CD4-positive, alpha-beta T cell treated with Interferon alpha-2 for 1 hour (primary cell): ENCODE measurements at regions not wholly inside any gene's neighbourhood (a gene's known extent, or its start where the extent isn't known, plus 50 kb on each side); places are given as distances from the start of the nearest gene placed in this dataset.

Source experiments
- DNase-seq, 2 donors: peaks; one replicate each; pipeline ENCODE4 v3.0.0-alpha.2; 2020 to 2022

DNA sequence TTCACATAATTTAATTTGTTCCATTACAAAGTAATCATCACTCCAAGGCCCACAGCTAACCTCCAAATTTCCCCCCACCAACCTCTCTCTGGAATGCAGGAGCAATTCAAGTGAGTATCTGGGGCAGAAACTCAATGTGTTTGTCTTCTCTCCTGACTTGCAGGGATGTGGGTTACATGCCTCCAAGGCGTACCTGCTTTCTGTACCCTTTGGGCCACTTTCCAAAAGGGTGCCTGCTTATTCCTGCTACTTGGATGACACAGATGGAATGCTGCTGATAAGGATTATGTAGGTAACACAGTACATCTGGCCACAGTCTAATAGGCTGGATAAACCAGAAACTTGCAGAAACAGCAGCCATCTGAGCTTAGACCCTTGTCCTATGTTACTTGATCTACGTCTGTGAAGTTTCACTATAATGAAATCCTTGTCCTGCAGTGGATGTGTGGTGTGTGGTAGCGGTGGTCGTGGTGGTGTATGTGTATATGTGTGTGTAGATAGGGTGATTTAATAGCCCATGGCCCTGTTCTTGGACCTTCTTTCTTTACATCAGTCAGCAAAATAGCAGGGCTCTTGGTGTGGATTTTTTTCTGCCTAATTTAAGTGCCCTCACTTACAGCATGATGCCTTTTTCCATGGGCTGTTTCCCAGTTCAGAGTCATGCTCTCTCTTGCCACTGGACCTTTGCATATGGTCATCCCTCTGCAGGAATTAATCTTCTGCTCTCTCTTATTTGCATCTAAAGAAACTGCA is 175.9 kb downstream of the ZDHHC21 start:
- no peak for DNase-seq

DNA sequence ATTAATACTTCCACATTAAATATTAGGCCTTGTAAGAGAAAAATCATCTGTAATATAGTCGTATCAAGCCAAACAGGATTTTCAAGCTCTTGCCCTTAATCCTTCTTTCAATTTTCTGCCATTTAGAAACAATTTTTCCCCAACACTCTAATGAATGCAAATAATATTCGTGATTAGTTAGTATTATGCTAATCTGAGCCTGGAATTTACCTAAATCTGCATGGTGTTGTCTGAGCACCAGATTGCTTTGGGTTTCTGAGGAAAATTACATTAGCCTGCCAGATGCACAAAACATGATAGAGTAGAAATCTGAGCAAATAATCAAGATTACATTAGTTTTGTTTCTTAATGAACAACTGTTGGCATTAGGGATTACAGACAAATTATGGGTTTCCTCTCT is 176.6 kb downstream of the ZDHHC21 start:
- no peak for DNase-seq

DNA sequence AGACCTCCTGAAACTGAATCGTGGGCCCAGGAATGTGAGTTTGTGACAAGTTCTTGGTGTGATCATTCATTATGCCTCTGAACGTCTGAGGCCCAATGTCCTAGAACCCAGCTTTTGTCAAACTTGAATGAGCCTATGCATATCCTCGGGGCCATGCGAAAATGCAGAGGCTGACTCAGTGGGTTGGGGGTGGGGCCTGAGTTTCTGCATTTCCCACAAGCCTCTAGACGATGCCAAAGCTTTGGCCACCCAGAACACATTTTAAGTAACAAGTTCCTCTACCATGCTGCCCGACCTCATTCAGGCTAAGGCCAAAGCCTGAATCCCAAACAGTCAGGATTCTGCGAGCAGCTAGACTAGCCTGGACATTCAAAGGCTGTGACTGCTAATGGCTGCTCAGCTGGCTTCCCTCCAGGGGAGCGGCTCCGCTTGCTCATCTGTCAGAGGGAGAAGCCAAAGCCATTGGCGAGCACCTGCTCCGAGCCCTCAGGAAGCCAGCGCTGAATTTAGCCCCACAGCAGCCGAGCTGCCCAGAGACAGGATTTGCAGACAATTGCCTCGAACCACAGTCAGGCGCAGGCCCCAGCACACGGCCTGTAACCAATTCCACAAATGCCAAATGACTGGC is 177.5 kb downstream of the ZDHHC21 start:
- DNase-seq, result no peak

DNA sequence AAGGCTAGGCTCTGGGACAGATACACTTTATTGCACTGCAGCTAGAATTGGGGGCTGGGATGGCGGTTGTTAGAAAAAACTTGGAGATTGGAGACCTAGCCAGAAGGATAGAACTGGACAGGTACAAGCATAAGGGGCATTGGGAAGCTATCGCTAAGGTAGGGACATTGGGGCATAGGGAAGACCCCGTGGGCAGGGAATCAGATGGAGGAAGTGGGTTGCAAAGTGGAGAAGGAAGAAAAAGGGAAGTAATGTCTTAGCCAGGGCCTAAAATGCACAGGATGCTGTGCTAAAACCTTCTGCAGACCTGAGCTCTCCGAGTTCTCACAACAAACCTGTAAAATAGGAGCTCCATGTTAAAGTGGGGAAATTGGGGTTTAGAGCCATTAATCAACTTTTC is 178.2 kb downstream of the ZDHHC21 start:
- no peak for DNase-seq

DNA sequence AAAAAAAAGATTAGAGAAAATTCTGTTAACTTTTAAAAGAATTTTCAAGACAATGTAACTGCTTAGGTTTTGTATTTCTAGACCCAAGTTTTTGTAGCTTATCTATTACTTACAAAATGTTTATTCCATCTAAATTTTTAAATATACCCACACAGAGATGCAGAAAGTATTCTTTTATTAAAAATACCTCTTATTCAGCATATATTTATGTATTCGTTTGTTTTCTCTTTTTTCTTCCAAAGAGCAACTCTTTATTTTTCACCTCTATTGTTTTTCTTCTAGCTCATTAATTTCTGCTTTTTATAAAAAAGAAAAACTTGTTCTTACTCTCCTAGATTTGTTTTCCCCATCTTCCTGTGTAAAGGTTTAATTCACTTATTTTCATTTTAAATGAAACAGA is 180.3 kb downstream of the ZDHHC21 start:
- DNase-seq, result no peak

DNA sequence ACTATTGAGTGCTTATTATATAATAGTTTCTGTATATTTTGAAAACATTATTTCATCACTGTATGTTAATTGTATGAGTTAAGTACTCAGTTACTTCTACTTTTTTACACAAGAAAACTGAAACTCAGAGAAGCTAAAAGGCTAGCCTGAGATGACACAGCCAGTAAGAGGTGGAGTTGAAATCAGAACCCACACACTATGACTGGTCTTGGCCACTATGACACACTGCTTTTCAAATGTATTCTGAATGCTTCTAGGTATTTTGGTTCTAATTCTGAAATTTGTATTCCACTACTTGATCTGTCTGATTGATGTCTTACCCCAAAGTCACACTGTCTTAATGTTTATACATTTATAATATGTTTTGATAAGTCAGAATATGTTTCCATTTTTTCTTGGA is 181.8 kb downstream of the ZDHHC21 start:
- no peak for DNase-seq

DNA sequence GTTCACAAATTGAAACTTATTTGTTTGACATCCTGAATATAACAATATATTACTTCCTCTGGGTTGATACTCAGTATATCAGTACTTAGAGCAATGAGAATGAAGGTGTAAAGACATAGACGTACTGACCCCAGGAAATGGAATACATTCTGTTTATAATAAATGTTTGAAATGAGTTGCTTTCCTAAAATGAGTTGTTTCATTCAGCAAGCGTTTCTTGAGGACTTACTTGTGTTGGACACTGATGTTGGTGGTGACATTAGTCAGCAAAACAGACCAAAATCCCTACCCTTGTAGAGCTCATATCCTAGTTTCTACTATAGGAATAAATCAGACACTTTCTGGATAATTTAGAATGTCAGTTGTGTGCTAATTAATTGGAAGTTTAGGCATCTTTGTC is 184.3 kb downstream of the ZDHHC21 start:
- no peak for DNase-seq

DNA sequence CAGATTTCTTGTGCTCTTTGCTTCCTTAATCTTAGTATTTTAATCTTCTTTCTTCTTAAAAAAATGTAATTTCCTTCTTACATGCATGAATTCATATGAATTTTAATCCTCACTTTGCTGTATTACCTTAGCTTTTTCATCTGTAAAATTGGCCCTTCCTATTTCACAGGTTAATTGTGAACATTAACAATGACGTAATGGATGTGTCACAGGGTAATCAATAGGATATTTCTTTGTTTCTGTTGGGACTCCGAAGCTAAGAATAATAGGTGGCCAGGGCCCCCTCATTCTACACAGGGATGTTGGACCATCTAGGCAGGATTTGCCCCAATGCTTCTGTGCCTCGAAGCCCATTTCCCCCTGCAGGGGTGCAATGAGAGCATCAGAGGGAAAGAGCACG is 187.4 kb upstream of the NFIB start:
- no peak for DNase-seq

DNA sequence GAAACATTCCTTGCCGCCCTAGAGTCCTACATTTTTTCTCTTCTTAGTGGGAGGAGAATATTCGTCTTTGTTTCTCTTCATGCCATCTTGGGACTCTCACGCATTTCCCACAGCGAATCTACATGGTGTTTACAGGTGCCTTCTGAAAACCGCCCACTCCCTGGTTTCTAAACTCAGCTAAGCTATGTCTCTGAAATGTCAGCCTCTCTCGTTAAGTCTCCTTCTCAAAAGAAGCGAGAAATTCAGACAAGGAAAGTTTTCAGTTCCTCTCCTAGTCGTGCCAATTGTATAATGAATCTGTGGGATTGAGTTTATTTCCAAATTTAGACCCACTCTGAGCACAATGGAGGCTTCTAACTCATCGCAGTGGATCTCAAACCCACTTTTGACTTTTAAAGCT is 186.8 kb upstream of the NFIB start:
- no peak for DNase-seq

DNA sequence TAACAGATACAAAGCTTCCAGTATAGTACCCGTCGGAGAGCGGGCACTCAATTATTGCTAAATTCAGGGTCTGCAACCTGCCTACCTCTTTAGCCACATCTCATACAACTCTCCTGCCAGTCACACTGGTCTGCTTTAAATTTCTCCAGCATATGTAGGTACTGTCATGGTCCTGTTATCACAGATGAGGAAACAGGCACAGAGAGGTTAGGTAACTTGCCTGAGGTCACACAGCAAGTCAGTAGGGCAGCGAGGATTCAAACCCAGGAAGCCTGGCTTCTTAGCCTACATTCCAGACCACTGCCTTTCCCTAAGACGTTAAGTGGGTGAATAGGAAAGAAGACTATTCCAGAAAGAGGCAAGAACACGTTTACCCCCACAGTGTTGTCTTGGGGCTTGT is 186.0 kb upstream of the NFIB start:
- no peak for DNase-seq

DNA sequence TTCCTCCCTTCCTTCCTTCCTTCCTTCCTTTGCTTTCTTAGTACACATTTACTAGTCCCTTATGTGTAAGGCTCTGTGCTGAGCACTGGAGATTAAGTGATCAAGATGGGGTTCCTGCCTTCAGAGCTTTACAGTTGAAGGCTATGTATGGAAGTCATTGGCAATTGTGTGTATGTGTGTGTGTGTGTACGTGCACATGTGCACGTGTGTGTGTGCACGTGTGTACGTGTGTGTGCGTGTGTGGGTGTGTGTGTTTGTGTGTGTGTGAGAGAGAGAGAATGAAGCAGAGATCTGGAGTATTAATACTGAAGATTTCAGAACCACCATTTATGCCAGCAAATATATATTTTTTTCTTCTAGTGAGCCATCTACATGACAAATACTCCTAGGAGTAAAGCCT is 184.9 kb upstream of the NFIB start:
- no peak for DNase-seq

DNA sequence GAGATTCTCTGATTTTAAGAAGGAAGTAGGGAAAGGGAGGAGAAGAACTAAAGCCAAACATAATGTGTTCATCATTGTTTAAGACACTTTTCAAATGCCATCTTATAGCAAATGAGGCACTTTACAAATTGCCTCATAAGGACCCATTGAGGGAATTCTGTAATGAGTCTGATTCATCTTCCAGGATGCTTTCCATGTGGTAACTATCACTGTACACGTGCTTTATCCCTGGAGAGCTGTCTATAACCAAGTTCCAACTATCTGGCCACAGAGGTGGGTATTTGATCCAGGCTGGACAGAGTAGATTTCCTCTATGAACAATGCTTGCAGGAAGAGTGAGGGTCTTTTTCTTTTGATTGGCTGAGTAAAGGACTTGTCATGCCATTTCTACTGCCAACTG is 183.5 kb upstream of the NFIB start:
- DNase-seq, result no peak

DNA sequence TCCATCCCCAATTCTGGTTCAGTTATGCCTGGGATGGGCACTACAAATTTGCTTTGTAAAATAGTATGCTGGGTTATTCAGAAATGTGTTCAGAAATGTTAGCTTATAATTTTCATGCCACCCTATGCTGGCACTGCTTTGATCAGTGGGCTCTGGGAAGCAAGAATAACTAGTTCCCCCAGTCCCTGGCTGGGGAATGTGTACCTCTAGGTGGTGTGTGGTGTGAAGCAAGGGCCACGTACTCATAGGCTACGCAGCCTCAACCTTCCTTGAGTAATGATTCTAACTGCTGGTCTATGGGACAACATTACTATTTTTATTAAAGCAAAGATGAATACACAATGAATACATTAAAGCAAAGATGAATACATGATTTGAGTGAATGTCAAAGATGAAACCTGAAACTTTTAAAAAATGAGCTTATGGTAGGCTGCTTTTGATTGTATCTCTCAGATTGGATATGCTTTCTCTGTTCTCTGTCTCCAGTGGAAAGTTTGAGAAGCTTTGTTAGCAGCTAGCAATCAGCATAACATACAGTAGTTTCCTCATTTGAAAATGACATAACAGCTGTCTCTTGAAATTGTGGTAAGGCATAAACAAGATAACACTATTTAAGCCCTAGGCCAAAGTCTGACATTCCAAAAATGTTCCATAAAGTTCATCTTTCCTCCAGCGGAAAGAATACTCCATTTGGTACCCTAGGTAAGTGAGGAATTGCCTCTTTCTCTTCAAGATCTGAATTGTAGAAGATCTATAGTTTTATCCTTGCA is 174.7 kb upstream of the NFIB start:
- no peak for DNase-seq

DNA sequence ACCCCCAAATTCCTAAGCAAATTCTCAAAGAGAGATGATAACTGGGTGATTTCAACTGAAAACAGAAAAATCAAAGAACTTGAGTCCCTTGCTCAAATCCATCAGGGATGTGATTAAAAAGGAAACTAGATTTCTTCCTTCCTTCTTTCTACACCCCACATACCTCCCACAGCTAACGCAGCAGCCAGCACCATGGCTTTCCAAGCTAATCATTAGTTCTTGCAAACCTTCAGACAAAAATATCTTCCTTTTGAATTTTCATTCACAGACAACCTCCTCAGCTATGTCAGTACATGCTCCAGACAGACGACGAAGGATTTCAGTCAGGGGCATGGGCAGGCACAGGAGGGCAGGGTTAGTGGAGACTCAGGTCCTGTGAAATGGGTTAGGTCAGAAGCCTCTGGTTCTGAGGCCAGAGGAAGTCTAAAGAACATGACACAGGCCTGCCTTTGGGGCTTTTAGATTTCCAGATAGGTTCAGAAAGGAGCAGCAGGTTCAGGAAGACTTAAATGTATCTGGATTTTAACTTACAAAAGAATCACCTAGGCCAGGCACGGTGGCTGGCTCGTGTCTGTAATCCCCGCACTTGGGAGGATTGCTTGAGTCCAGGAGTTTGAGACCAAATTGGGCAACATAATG is 173.7 kb upstream of the NFIB start:
- no peak for DNase-seq

DNA sequence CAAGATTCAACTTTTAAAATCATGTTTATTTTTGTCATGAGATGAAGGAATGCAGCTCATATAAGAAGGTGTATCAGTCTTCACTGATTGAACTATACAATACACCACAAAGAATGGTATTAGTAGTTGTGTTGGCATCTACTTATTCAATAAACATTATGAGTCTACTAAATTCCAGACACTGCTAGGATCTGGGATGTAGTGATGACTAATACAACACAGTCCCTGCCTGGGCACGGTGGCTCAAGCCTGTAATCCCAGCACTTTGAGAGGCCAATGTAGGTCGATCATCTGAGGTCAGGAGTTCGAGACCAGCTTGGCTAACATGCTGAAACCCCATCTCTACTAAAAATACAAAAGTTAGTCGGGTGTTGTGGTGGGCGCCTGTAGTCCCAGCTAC is 171.4 kb upstream of the NFIB start:
- no peak for DNase-seq

DNA sequence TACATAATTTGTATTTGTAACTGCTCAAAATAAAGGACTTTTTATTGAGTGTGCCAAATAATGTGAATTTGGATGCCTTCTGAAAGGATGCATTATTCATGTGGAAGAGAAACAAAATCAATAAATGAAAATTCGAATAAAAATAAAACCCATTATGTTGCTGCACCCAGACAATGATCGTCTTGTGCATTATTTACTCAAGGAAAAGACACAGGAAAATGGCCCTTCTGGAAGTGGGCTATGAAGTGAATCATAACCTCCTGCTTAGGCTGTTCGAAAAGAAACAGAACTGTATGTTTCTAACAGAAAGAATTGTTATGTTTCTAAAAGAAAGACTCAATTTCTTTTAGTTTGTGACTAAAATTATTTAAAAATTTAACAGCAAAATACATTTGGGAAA is 168.9 kb upstream of the NFIB start:
- DNase-seq, result no peak

DNA sequence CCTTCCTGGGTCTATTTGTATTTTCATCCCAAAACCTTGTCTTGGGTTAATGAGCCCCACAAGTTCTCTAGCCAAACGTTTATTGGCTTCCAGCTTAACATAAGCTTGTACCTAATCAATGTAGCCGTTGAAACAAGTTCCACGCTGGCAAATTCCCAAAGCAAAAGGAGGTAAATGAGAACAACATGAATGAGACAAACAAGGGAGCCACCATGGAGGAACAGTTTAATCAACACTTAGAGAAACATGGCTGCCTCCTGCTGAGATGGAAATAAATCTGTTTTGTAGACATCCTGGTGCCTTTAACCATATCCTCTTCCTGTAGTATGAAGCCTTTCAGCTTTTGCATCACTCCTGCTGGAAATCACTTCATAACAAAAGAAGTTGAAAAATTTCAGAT is 166.6 kb upstream of the NFIB start:
- no peak for DNase-seq

DNA sequence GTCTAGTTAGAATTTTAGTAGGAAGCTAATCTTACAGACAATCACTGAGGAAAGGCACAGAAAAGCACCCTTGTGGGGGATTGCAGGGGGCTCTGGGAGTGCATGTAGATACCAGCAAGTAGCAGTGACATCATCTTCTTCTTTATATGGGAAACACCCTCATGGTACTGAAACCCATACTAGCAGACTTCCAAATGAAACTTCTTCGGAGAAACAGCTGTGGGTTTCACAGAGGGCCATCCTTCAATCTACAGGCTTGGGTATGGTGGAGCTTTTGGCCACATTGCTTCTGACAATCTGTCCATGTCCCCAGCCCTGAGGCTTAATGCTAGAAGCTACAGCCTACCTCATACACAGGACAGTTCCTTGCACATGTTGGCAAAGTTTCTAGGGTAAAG is 165.2 kb upstream of the NFIB start:
- DNase-seq, result no peak

DNA sequence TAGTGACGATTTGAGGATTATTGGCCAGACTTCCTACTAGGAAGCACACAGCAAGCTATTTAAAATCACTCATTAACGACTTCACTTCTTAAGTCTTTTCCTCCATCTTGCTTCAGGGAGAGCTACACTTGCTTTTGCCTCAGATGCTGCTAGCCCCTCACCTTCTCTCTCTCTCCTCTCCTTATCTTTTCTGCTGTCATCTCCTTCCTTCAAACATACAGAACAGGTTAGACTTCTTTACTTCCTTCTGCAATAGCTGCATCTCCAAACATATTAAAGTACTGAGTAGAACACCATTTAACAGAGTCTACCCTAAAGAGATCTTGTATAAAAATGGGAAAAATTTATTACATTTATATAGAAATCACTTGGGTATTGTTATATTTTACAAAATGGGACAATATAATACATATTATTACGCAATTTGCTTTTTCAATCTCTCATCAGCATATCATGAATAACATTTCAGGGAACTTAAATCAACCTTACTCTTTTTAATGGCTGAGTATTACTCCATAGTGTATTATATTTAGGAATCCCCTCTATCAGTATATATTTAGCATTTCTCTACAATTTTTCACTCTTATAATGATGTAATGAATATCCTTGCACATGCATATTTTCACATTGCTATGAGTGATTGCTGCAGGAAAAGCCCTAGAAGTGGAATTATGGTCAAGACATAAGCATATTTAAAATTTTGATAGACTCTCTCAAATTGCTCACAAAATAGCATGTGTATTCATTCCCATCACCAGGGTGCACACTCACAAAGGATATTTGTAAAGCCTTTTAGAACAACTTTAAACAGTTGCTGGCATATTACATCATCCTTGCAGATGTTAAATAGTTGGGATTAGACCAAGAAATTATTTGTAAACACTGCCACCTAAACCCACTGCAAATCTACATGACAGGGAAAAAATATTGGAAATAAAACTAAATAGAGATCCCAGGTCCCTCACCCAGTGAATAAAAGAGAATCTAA is 164.5 kb upstream of the NFIB start:
- no peak for DNase-seq

DNA sequence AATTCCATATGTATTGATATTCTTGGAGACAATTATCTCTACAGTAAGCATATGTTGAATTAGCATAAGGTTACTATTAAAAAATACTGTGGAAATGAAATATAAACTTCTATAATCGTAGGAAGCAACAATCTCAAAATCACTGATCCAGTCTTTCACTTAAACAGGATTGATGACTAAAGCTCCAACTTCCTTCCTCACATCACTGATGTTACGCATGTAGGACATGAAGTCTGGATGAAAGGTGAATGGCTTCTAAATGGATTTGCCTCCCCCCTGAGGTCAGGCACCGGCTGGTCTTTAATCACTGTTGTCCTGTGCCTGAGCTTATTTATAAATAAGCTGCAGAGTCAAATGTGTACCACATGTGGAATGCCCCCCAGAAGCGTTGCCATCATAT is 157.1 kb upstream of the NFIB start:
- no peak for DNase-seq

DNA sequence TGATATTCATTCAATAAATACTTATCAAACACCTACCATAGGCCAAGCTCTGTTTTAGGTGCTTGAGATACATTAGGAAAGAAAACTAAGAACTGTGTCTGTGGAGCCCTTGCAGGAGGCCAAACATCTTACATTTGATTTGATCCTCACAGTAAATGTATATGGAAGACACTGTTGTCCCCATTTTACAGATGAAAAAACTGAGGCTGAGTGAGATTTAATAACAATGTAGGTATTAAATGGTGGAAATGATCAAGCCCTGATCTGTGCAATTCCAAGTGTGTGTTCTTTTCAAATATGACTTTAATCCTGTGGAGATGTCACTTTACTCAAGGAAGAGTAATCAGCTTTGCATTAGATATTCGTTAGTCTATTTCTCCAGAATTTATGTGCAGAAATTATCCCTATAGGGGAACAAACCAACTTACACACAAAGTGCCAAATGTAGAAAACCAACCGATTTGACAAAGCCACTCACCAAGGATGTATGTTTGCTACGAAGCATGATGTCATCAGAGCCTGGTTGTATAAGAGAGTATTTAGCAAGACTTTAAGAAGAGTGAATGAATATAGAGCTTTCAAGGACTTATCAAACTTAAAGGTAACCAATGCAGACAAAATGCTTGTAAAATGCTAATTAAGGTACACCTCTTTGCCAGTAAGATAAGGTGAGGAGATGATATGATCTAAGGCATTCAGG is 153.9 kb upstream of the NFIB start:
- DNase-seq, result no peak

DNA sequence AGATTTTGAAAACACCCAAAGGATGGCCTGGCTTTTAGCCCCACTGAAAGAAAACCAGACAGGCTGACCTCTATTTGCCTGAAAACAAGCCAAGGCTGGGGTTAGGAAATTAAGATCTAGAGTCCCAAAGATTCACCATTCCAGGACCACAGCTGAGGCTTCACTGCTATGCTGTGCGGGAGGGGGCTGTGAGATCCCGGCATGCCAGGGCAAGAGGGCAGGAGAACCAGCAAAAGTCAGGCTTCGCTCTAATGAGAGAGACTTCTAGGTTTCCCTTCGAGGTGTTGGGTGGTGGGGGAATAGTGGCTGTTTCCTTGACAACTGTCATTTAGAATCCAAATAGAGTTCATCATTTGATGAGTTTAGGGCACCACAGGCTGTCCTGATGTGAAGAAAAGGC is 152.9 kb upstream of the NFIB start:
- no peak for DNase-seq
